Ovary (tissue), 3 donors: ENCODE measurements at regions not wholly inside any gene's neighbourhood (a gene's known extent, or its start where the extent isn't known, plus 50 kb on each side); places are given as distances from the start of the nearest gene placed in this dataset.

Experiments used
- POLR2A ChIP-seq: fragments of 450-650 bp; IDR thresholded peaks from one replicate; pipeline ENCODE4 v1.6.1; 2017; ENCODE audit warnings: antibody characterized with exemption, mild to moderate bottlenecking, moderate library complexity
- TF ChIP-seq, protein P1 (sequence below), 3 donors: fragments of 450-650 bp in 2 of 3; fragments of 200-600 bp in 1 of 3; IDR thresholded peaks; one replicate each; pipeline versions ENCODE4 v1.5.1 to v1.8.0; 2016 to 2022; ENCODE audit warnings: antibody characterized with exemption in 3 of 3, mild to moderate bottlenecking in 1 of 3
- donor health status: DM: no; HTN: no; CAD: no.

DNA sequence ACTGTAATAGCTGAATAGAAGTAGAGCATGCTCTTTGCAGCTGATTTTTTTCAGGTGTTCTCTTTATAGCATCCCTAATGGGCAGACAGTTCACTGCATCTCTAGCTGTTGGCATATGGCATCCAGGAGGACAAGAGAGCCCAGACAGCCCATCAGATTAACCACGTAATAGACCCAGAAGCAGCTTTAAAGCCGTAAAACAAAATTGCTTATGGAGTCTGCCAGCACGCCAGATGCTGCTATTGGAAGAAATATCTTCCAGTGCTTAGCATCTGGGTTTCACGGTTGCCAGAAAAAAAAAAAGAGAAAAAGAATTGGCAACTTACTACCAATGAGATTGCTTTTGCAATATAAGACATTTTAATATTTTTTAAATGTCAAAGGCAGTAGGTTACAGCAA is 869.4 kb upstream of the NUDT12 start:
- TF ChIP-seq, protein P1, sequence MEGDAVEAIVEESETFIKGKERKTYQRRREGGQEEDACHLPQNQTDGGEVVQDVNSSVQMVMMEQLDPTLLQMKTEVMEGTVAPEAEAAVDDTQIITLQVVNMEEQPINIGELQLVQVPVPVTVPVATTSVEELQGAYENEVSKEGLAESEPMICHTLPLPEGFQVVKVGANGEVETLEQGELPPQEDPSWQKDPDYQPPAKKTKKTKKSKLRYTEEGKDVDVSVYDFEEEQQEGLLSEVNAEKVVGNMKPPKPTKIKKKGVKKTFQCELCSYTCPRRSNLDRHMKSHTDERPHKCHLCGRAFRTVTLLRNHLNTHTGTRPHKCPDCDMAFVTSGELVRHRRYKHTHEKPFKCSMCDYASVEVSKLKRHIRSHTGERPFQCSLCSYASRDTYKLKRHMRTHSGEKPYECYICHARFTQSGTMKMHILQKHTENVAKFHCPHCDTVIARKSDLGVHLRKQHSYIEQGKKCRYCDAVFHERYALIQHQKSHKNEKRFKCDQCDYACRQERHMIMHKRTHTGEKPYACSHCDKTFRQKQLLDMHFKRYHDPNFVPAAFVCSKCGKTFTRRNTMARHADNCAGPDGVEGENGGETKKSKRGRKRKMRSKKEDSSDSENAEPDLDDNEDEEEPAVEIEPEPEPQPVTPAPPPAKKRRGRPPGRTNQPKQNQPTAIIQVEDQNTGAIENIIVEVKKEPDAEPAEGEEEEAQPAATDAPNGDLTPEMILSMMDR (IDR thresholded peaks at IDR 0.05), result no peak
- no peak for TF ChIP-seq POLR2A
